IMR-90 (cell line): ENCODE measurements at regions not wholly inside any gene's neighbourhood (a gene's known extent, or its start where the extent isn't known, plus 50 kb on each side); places are given as distances from the start of the nearest gene placed in this dataset.

Experiments
- ATAC-seq: fragments of 200-7000 bp; cut with Tn5 transposase; 2 replicates; pipeline ENCODE4 v1.9.1; 2020; ENCODE audit warnings: low read depth, mild to moderate bottlenecking, moderate library complexity
- BruUV-seq: library from RNA; stranded (reverse); fragments of 400-500 nt; replicated peaks from 2 replicates; lab custom pipeline; 2021; lab: Mats Ljungman, UMichigan
- CTCF ChIA-PET: fragments of 300-600 bp; formaldehyde crosslinking; extraction: SDS; loops from one replicate; lab custom pipeline; 2021; ENCODE audit warnings: antibody characterized with exemption; lab: Yijun Ruan, JAX
- POLR2A ChIA-PET: fragments of 300-600 bp; sonication (Branson Sonifier 250); formaldehyde crosslinking; loops from one replicate; lab custom pipeline; 2022; ENCODE audit warnings: antibody characterized with exemption; ENCODE audit not compliant: unreplicated experiment; lab: Charles Lee
- DNase-seq: peaks from one replicate; pipeline ENCODE4 v3.0.0; 2013
- H2AFZ ChIP-seq: replicated peaks from 2 replicates; pipeline ENCODE3; 2013; ENCODE audit warnings: low read length, mild to moderate bottlenecking; ENCODE audit not compliant: poor library complexity
- H2AK5ac ChIP-seq: 2 replicates; pipeline ENCODE4 v1.6.1; 2013; ENCODE audit warnings: low read depth, low read length, inconsistent platforms
- H2AK9ac ChIP-seq: replicated peaks from 2 replicates; pipeline ENCODE3; 2013; ENCODE audit warnings: mild to moderate bottlenecking, low read depth, low read length, moderate library complexity; ENCODE audit not compliant: poor library complexity
- H2BK120ac ChIP-seq: 2 replicates; pipeline ENCODE4 v1.6.1; 2013; ENCODE audit warnings: low read depth, low read length, inconsistent platforms
- H2BK15ac ChIP-seq: 3 replicates; pipeline ENCODE4 v1.6.1; 2013; ENCODE audit warnings: low read depth, low read length, inconsistent platforms
- H2BK20ac ChIP-seq: 2 replicates; pipeline ENCODE4 v1.6.1; 2013; ENCODE audit warnings: low read depth, mild to moderate bottlenecking, inconsistent platforms, low read length, moderate library complexity
- H2BK5ac ChIP-seq: 2 replicates; pipeline ENCODE4 v1.6.1; 2013; ENCODE audit warnings: mild to moderate bottlenecking, low read depth, low read length, inconsistent platforms; ENCODE audit not compliant: poor library complexity, severe bottlenecking
- H3K14ac ChIP-seq: replicated peaks from 2 replicates; pipeline ENCODE4 v1.6.1; 2013; ENCODE audit warnings: low read depth, low read length, inconsistent platforms
- H3K18ac ChIP-seq: 2 replicates; pipeline ENCODE4 v1.6.1; 2013; ENCODE audit warnings: low read depth, low read length, control low read depth
- H3K23ac ChIP-seq: 2 replicates; pipeline ENCODE4 v1.6.1; 2013; ENCODE audit warnings: low read depth, low read length, inconsistent platforms
- H3K27ac ChIP-seq: 2 replicates; pipeline ENCODE4 v1.5.1; 2013; ENCODE audit warnings: mild to moderate bottlenecking, control low read depth, low read length; ENCODE audit not compliant: insufficient read depth
- H3K27me3 ChIP-seq: 2 replicates; pipeline ENCODE4 v1.6.1; 2013; ENCODE audit warnings: low read length; ENCODE audit not compliant: control insufficient read depth, insufficient read depth
- H3K36me3 ChIP-seq: 2 replicates; pipeline ENCODE4 v1.6.1; 2013; ENCODE audit warnings: low read length, mixed read lengths; ENCODE audit not compliant: control insufficient read depth, insufficient read depth
- H3K4ac ChIP-seq: 2 replicates; pipeline ENCODE4 v1.6.1; 2013; ENCODE audit warnings: low read depth, low read length, inconsistent platforms
- H3K4me1 ChIP-seq: 2 replicates; pipeline ENCODE4 v1.6.1; 2013; ENCODE audit warnings: low read length, mixed read lengths; ENCODE audit not compliant: control insufficient read depth, insufficient read depth
- H3K4me2 ChIP-seq: 2 replicates; pipeline ENCODE4 v1.6.1; 2013; ENCODE audit warnings: low read depth, mild to moderate bottlenecking, control low read depth, low read length, moderate library complexity
- H3K4me3 ChIP-seq: 2 replicates; pipeline ENCODE4 v1.5.1; 2013; ENCODE audit warnings: low read depth, mild to moderate bottlenecking, control low read depth, low read length, moderate library complexity; ENCODE audit not compliant: insufficient read depth
- H3K56ac ChIP-seq: 2 replicates; pipeline ENCODE4 v1.6.1; 2013; ENCODE audit warnings: low read length, inconsistent platforms; ENCODE audit not compliant: insufficient read depth; ENCODE audit errors: extremely low read depth
- H3K79me1 ChIP-seq, 2 experiments: 2 replicates each; pipeline ENCODE4 v1.6.1; 2013; ENCODE audit warnings: low read length in 2 of 2, inconsistent platforms in 1 of 2, low read depth in 1 of 2
- H3K9ac ChIP-seq: 2 replicates; pipeline ENCODE4 v1.6.1; 2013; ENCODE audit warnings: low read depth, low read length, control low read depth
- H3K9me1 ChIP-seq: 2 replicates; pipeline ENCODE4 v1.6.1; 2013; ENCODE audit warnings: low read length, inconsistent platforms; ENCODE audit not compliant: insufficient read depth
- H3K9me3 ChIP-seq: 2 replicates; pipeline ENCODE4 v1.6.1; 2013; ENCODE audit warnings: low read length; ENCODE audit not compliant: control insufficient read depth, insufficient read depth
- H4K20me1 ChIP-seq: 2 replicates; pipeline ENCODE4 v1.6.1; 2013; ENCODE audit warnings: low read length, inconsistent platforms; ENCODE audit not compliant: insufficient read depth
- H4K5ac ChIP-seq: 2 replicates; pipeline ENCODE4 v1.6.1; 2013; ENCODE audit warnings: mild to moderate bottlenecking, low read depth, low read length, control low read depth
- H4K8ac ChIP-seq, 2 experiments: 2 replicates each; pipeline ENCODE4 v1.6.1; 2013; ENCODE audit warnings: low read depth in 2 of 2, low read length in 2 of 2, control low read depth in 1 of 2, inconsistent platforms in 1 of 2
- H4K91ac ChIP-seq: 2 replicates; pipeline ENCODE4 v1.6.1; 2013; ENCODE audit warnings: low read depth, low read length, inconsistent platforms; ENCODE audit not compliant: insufficient read depth
- CEBPB ChIP-seq: IDR thresholded peaks from 2 replicates; pipeline ENCODE4 v1.6.1; 2012; ENCODE audit warnings: low read depth, low read length, improper control_type of control experiment
- POLR2A ChIP-seq: IDR thresholded peaks from 2 replicates; pipeline ENCODE4 v1.6.1; 2012; ENCODE audit warnings: mild to moderate bottlenecking, low read depth, low read length
- RFX5 ChIP-seq: IDR thresholded peaks from 2 replicates; pipeline ENCODE4 v1.8.0; 2012; ENCODE audit warnings: low read depth, mild to moderate bottlenecking, low read length, moderate library complexity
- SMC3 ChIP-seq: fragments of 150-350 bp; IDR thresholded peaks from 2 replicates; pipeline ENCODE4 v1.6.1; 2016; ENCODE audit warnings: low read depth, mild to moderate bottlenecking, antibody characterized with exemption, low read length, moderate library complexity
- WGBS, 2 experiments: methylation state at CpG; one replicate each; pipeline versions ENCODE4 v1.1.5 to v1.1.7; 2013; ENCODE audit warnings: missing lambda C conversion rate in 2 of 2; ENCODE audit not compliant: insufficient read length in 1 of 2; ENCODE audit errors: extremely low coverage in 2 of 2; 5-methylcytosine and 5-hydroxymethylcytosine counted together
- dilution Hi-C: fragments of 300-500 bp; cut with HindIII; formaldehyde crosslinking; loops from one replicate; pipeline ENCODE4 v1.14.3; 2018; ENCODE audit warnings: low sequenced_read_pairs; ENCODE audit not compliant: unreplicated experiment
- in situ Hi-C: fragments of 300-500 bp; cut with MboI; formaldehyde crosslinking; loops from 3 replicates; pipeline ENCODE4 v1.14.3; 2019; ENCODE audit warnings: low sequenced_read_pairs, inconsistent platforms, mixed read lengths
- intact Hi-C: fragments of 100-400 bp; cut with micrococcal nuclease; formaldehyde crosslinking; loops from 2 replicates; pipeline ENCODE4 v1.10.0; 2022
- TF ChIP-seq, protein P1 (sequence below): conservative IDR thresholded peaks from 2 replicates; pipeline ENCODE4 v1.5.1; 2012; ENCODE audit warnings: mild to moderate bottlenecking, low read depth, low read length, improper control_type of control experiment

DNA sequence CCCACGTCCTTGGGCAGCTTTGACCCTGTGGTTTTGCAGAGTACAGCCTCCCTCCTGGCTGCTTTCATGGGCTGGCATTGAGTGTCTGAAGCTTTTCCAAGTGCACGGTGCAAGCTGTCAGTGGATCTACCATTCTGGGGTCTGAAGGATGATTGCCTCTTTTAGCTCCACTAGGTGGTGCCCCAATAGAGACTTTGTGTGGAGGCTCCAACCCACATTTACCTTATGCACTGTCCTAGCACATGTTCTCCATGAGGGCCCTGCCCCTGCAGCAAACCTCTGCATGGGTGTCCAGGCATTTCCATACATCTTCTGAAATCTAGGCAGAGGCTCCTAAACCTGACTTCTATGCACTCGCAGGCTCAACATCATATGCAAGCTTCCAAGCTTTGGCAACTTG is 644.2 kb upstream of the CDH9 start:
- Histone ChIP-seq H2AK9ac (no peak overlapping the region), H3K4me2 (no peak overlapping the region), H3K27me3 (no peaks in the 10 kb centered on the region), H4K91ac (no peak overlapping the region), H3K79me1 (no peaks in the 10 kb centered on the region), H2BK5ac (no peak overlapping the region), H2BK15ac (no peak overlapping the region), H3K18ac (no peak overlapping the region), H3K14ac (no peak overlapping the region), H3K36me3 (no peaks in the 10 kb centered on the region), H3K56ac (no peak overlapping the region), H3K9me3 (peaks cover 7% of the 10 kb centered on the region; the same call in 1 of the 2 replicates), H3K9me1 (no peaks in the 10 kb centered on the region), H2BK120ac (no peak overlapping the region), H4K20me1 (no peaks in the 10 kb centered on the region), H3K4ac (no peak overlapping the region), H3K23ac (no peak overlapping the region), H3K4me3 (no peak overlapping the region), H4K5ac (no peak overlapping the region), H3K27ac (no peak overlapping the region), H4K8ac (no peak overlapping the region), H2AFZ (no peak overlapping the region), H2AK5ac (no peak overlapping the region), H3K9ac (no peak overlapping the region), H3K4me1 (no peaks in the 10 kb centered on the region), H2BK20ac (no peak overlapping the region)
- 30% methylated on average over 2 of the region's 3 CpGs; no CpG with 5 or more reads in 1 of the 2 experiments for WGBS, 2 experiments
- BruUV-seq = no TSS peak
- ChIA-PET POLR2A (no interaction called here), CTCF (no interaction called here)
- dilution Hi-C loops = no loop called here
- DNase-seq (no peak), ATAC-seq (no peak)
- intact Hi-C loops = no loop called here
- in situ Hi-C loops = no loop called here
- TF ChIP-seq RFX5 (no peak), SMC3 (no peak), POLR2A (no peak), CEBPB (no peak)
- TF ChIP-seq, protein P1, sequence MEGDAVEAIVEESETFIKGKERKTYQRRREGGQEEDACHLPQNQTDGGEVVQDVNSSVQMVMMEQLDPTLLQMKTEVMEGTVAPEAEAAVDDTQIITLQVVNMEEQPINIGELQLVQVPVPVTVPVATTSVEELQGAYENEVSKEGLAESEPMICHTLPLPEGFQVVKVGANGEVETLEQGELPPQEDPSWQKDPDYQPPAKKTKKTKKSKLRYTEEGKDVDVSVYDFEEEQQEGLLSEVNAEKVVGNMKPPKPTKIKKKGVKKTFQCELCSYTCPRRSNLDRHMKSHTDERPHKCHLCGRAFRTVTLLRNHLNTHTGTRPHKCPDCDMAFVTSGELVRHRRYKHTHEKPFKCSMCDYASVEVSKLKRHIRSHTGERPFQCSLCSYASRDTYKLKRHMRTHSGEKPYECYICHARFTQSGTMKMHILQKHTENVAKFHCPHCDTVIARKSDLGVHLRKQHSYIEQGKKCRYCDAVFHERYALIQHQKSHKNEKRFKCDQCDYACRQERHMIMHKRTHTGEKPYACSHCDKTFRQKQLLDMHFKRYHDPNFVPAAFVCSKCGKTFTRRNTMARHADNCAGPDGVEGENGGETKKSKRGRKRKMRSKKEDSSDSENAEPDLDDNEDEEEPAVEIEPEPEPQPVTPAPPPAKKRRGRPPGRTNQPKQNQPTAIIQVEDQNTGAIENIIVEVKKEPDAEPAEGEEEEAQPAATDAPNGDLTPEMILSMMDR = no peak
